NCI-H1417 (cell line): ENCODE measurements at regions not wholly inside any gene's neighbourhood (a gene's known extent, or its start where the extent isn't known, plus 50 kb on each side); places are given as distances from the start of the nearest gene placed in this dataset.
"Not testable (repeated sequence)": the region's sequence is repeated elsewhere in the genome, so short reads cannot be mapped to it uniquely, and the experiment has no call there.

ENCODE experiments used
- DNase-seq, 3 experiments: peaks; one replicate each; lab custom pipeline; 2025; lab: John Stamatoyannopoulos, UW

GRCh38 chr22:49015993-49016908 is 811.4 kb downstream of the BRD1 start:
- no peak for DNase-seq

DNA sequence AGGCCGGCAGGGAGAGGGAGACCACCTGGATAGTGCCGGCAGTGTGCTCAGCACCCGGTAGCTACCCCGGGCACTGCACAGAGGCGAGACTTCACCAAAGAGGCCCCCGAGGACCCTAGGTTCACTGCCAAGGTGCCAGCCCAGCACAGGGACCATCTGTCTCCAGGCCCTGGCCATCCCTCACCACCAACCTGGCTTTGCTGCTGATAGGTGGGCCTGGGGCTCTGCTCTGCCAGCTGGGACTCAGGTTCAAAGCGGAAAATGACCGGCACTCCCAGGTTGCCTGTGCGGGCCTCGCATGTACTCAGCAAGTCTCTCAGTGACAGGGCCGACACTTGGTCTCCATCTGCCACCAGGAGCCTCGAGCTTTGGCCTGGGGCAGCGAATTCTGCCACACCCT is 812.2 kb downstream of the BRD1 start:
- DNase-seq: no peak

DNA sequence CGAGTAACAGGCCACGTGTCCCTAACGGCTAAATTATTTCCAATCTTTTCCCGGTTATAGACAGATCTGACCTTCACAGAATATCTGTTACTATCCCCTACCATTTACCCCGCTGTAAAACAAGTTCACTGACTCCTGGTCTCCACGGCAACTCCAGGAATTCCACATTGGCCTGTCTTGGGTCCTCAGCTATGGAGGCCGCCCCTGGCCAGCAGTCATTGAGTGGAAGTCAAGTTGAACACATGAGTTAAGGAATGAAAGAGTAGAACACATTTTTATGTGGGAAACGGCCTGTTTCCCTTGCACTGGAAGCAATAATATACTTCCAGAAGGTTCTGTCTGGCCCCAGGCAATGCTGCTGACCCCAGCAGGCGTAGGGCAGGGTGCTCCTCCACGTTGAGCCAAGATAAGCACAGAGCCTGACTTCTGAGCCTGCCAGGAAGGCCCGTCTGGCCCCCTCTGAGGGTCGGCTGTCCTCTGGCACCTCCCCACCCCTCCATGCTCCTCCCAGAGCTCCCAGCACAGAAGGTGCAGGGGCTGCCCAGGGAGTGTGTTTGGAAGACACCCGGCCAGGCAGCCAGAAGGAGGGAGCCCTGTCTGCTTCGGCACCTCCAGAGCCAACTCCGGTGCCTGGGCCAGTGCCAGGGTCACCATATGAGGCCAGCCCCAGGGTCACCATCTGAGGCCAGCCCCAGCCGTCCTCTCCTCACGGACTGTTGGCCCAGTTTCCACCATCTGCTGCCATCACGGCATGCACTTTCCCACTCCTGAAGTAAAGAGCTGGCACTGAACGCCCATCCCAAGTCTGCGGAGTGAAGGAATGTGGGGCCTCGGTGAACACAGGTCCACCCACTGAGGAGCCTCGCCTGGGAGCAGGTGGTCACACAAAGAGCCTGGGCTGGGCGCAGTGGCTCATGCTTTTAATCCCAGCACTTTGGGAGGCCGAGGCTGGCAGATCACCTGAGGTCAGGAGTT is 813.2 kb downstream of the BRD1 start:
- DNase-seq: no peak

GRCh38 chr22:49013707-49014106 is 814.0 kb downstream of the BRD1 start:
- DNase-seq: no peak

GRCh38 chr22:49012712-49013395 is 814.8 kb downstream of the BRD1 start:
- DNase-seq: no peak

DNA sequence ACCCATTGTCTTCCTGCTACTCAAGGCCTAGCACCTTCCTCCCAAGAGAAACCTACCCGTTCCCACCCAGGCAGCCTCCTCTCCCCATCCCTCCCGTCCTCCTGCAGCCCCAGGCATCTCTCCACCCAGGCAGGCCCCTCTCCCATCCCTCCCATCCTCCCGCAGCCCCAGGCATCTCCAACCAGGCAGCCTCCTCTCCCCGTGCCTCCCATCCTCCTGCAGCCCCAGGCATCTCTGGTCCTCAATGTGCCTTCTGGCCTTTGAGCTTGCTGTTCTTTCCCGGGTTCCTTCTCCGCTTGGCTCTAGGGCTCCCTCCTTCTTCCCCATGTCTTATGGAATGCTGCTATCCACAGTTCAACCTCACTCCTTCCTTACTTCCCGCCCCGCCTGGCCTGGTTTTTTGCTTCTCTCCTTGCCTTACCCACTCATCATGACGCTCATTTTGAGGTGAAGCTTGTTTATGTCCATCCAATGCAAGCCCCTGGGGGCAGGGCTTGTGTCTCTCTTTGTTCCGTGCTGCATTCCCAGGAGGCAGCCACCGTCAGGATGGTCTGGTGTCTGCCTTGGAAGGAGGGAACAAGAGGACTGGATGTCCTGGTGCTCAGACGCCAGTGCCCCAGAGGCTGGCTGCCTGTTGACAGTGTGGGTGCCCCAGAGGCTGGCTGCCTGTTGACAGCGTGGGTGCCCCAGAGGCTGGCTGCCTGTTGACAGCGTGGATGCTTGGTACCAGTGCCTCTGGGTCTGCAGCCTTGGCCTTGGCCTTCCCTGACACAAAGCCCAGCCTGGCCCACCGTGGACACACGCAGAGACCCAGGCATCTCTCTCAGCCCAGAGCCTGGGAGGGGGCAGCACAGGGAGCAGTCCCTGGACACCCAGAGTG is 815.7 kb downstream of the BRD1 start:
- DNase-seq: no peak

DNA sequence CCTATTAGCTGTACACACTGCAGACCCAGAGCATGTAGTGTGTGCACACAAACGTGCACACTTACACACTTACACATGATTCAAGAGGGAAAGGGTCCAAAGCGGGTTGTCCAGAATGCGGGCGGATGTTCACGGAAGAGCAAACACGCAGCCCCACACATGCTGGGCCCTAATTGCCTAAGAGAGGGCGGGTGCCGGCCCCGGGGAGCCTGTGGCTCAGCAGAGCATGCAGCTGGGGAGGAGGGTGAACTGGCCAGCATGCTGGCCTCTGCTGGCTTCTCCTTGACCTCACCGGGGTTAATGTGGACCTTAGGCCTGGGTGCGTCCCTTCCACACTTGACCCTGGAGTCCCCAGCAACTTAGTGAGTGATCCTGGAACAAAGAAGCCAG is 816.3 kb downstream of the BRD1 start:
- no peak for DNase-seq

DNA sequence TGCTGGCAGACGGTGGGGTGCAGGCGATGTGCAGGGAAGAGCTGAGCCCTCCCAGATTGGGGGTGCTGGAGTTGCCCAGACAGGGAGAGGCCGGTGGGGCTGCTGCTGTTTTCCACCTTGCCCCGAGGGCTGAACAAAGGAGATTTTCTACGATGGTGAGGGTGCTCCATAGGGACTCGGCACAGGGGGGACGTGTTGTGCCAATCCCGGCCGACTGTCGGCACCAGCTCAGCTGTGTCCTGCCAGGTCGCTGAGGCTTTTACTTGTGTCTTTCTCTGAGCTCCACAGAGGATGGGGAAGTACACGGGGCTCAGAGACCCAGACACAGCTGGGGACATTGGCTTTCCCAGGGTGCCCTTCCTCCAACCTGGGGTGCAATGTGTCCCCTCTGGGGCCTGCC is 816.8 kb downstream of the BRD1 start:
- DNase-seq: no peak

- DNase-seq: no peak
These were observed 817.4 kb downstream of the BRD1 start for GRCh38 chr22:49010070-49010863.

GRCh38 chr22:49009359-49010063 is 818.2 kb downstream of the BRD1 start:
- no peak for DNase-seq

GRCh38 chr22:49008682-49009235 is 818.9 kb downstream of the BRD1 start:
- no peak for DNase-seq

- DNase-seq: no peak
These were observed 820.5 kb downstream of the BRD1 start for GRCh38 chr22:49007013-49007653.

DNA sequence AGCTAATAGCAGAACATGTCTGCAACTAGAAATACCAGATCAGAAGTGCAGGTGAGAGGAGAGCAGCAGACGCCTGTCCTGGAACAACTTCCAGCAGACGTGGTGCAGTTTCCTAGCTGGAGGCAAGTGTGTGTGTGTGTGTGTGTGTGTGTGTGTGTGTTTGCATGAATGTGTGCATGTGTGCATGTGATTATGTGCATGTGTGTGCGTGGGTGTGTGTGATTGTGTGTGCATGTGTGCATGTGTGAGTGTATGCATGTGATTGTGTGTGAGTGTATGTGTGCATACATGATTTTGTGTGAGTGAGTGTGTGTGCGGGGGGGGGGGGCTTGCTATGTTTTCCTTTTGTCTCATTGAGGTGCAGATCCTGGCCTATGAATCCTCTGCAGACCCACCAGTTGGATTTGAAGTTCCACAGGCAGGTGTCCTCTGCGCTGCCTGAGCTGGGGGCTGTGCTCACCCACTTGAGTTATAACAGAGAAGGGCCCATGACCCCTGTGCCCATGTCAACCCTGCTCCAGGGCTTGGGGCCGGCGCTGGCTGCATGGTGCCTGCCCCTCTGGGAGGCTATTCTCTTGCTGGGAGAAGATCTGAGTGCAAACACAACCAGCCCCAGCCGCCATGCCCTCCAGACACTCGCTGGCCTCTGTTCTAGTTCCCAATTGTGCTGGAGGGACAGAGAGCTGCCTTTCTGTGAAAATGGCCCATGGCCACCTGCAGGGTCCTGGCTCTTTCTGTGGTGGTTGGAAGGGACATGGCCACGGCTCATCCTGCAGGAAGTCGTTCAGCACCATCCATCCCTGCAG is 821.3 kb downstream of the BRD1 start:
- no peak for DNase-seq

- DNase-seq: no peak
These were observed 822.1 kb downstream of the BRD1 start for GRCh38 chr22:49005557-49005956.

DNA sequence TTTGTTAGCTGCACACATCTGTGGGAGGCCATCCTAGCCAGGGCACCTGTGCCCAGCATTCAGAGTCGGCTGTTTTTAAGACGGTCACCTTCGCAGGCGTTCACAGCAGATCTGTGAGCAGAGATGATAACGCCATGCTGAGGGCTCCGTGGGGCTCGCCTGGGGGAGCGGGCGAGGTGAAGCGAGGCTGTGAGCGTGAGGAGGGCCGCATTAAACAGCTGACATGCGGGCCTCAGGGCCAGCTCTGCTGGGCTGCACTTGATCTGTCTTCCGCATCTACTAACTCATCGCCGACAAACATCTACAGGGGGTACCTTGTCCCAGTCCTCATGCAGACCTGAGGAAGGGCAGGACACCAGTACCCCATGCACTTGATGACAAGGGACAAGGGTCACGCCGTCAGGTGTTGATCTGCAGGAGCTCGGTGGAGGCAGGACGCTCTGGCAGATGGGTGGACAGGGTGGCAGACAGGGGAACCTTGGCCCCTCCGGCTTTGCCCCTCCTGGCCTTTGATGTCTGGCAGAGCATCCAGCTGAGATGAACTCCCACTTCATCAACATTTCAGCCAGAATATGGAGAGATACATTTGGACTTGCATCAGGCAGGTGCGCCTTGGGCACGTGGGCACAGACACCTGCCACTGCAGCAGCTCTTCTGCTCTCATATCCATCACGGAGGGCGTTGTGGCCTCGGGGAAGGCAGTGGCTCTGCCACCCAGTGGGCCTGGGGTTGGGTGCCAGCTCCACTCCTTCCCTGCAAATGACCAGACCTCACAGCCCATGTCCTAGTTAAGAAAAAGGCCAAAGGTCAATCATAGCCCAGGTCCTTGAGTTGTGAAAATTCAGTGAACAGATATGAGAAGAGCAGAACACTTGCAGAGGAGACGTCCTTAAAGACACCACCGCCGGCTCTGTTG is 822.9 kb downstream of the BRD1 start:
- no peak for DNase-seq

DNA sequence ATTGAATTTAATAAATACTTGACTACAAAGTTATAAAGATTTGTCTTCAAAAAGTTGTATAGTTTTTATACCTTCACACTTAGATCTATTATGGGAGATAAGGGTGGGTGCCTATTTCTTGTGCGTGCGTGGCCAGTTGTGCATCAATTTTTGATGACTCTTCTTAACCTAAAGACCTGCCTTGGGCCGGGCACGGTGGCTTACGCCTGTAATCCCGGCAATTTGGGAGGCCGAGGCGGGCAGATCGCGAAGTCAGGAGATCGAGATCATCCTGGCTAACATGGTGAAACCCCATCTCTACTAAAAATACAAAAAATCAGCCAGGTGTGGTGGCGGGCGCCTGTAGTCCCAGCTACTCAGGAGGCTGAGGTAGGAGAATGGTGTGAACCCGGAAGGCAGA is 830.1 kb downstream of the BRD1 start:
- not testable (repeated sequence) for DNase-seq

DNA sequence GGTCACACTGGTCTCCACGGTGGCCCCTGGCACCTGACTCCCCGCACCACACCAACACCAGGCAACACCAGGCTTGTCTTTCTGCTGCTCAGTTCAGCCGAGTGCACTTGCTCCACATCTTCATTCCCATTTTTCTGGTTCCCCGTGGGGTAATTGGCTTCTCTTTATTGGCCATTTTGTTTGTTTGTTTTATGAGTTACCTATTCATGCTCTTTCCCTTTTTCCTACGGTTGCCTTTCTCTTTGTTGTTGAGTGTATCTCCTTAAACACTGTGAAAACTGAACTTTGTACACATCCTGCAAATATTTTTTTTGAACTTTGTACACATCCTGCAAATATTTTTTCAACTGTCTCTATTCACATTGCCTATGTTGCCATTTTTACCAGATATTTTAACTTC is 834.0 kb downstream of the BRD1 start:
- DNase-seq: no peak
